ENCODE measurements at regions not wholly inside any gene's neighbourhood (a gene's known extent, or its start where the extent isn't known, plus 50 kb on each side); places are given as distances from the start of the nearest gene placed in this dataset.
"Not testable (repeated sequence)": the region's sequence is repeated elsewhere in the genome, so short reads cannot be mapped to it uniquely, and the experiment has no call there.

- Mint-ChIP-seq H3K27me3 (peaks cover 3 to 18% (median 12%) of the 10 kb centered on the region in 5 donors), H3K27ac (peak overlapping the region in 1 of 10 donors; percentile 62)
- POLR2A ChIA-PET, H3K4me1 Mint-ChIP-seq, H3K4me3 Mint-ChIP-seq, DNase-seq, H3K36me3 Mint-ChIP-seq, H3K9me3 Mint-ChIP-seq, ATAC-seq: not testable (repeated sequence)
Measured at GRCh38 chr2:242071377-242071776, 201.8 kb downstream of the RTP5 start.

- H3K4me3 Mint-ChIP-seq, H3K9me3 Mint-ChIP-seq, POLR2A ChIA-PET, H3K4me1 Mint-ChIP-seq, H3K36me3 Mint-ChIP-seq, ATAC-seq, DNase-seq, H3K27ac Mint-ChIP-seq: not testable (repeated sequence)
- peaks cover 3 to 23% (median 10%) of the 10 kb centered on the region in 5 donors for H3K27me3 Mint-ChIP-seq
Measured at GRCh38 chr2:242071936-242072335, 202.4 kb downstream of the RTP5 start.

GRCh38 chr2:242075168-242075567, 205.6 kb downstream of the RTP5 start:
- no peaks in the 10 kb centered on the region for H3K4me1 Mint-ChIP-seq
- H3K27ac Mint-ChIP-seq = no peak overlapping the region
- no peak overlapping the region for H3K4me3 Mint-ChIP-seq
- ATAC-seq = no peak
- no peaks in the 10 kb centered on the region for H3K36me3 Mint-ChIP-seq
- H3K27me3 Mint-ChIP-seq = peaks cover 8 to 26% (median 13%) of the 10 kb centered on the region in 5 donors
- POLR2A ChIA-PET = no interaction called here
- no peaks in the 10 kb centered on the region for H3K9me3 Mint-ChIP-seq
- no peak for DNase-seq

GRCh38 chr2:242075696-242076095, 206.2 kb downstream of the RTP5 start:
- Mint-ChIP-seq H3K27me3 (peaks cover 8 to 29% (median 13%) of the 10 kb centered on the region in 5 donors), H3K4me1 (no peaks in the 10 kb centered on the region), H3K36me3 (no peaks in the 10 kb centered on the region), H3K4me3 (no peak overlapping the region), H3K9me3 (no peaks in the 10 kb centered on the region), H3K27ac (no peak overlapping the region)
- no peak for DNase-seq
- POLR2A ChIA-PET = no interaction called here
- no peak for ATAC-seq

- DNase-seq, H3K9me3 Mint-ChIP-seq, H3K4me3 Mint-ChIP-seq, ATAC-seq, POLR2A ChIA-PET, H3K27ac Mint-ChIP-seq, H3K4me1 Mint-ChIP-seq, H3K36me3 Mint-ChIP-seq: not testable (repeated sequence)
- H3K27me3 Mint-ChIP-seq = peaks cover 9 to 34% (median 16%) of the 10 kb centered on the region in 5 donors
Measured at GRCh38 chr2:242076184-242076583, 206.7 kb downstream of the RTP5 start.

GRCh38 chr2:242078426-242078825, 208.9 kb downstream of the RTP5 start:
- H3K4me3 Mint-ChIP-seq, H3K9me3 Mint-ChIP-seq, DNase-seq, H3K4me1 Mint-ChIP-seq, H3K36me3 Mint-ChIP-seq, POLR2A ChIA-PET, ATAC-seq, H3K27ac Mint-ChIP-seq: not testable (repeated sequence)
- H3K27me3 Mint-ChIP-seq = peaks cover 15 to 40% (median 19%) of the 10 kb centered on the region in 5 donors

- H3K27ac Mint-ChIP-seq, H3K9me3 Mint-ChIP-seq, POLR2A ChIA-PET, H3K4me1 Mint-ChIP-seq, H3K4me3 Mint-ChIP-seq, ATAC-seq, DNase-seq, H3K36me3 Mint-ChIP-seq: not testable (repeated sequence)
- peaks cover 15 to 39% (median 19%) of the 10 kb centered on the region in 5 donors for H3K27me3 Mint-ChIP-seq
Measured at GRCh38 chr2:242079792-242080191, 210.3 kb downstream of the RTP5 start.

- H3K27me3 Mint-ChIP-seq = peaks cover 13 to 30% (median 16%) of the 10 kb centered on the region in 5 donors
- H3K9me3 Mint-ChIP-seq, DNase-seq, H3K27ac Mint-ChIP-seq, H3K36me3 Mint-ChIP-seq, H3K4me1 Mint-ChIP-seq, POLR2A ChIA-PET, H3K4me3 Mint-ChIP-seq, ATAC-seq: not testable (repeated sequence)
Measured at GRCh38 chr2:242080575-242081214, 211.2 kb downstream of the RTP5 start.

- H3K36me3 Mint-ChIP-seq = not testable (repeated sequence)
Measured at GRCh38 chr2:242084034-242084433, 214.5 kb downstream of the RTP5 start.

GRCh38 chr2:242085024-242085674, 215.6 kb downstream of the RTP5 start:
- not testable (repeated sequence) for H3K36me3 Mint-ChIP-seq, H3K4me3 Mint-ChIP-seq, H3K9me3 Mint-ChIP-seq, H3K27ac Mint-ChIP-seq, ATAC-seq
- peaks cover 20 to 36% (median 29%) of the 10 kb centered on the region in 4 donors for H3K4me1 Mint-ChIP-seq
- POLR2A ChIA-PET = interaction anchor here (0.6 kb wide), 1 partner anchor 135 kb away, joined by 3 read pairs; no protein-coding TSS in a partner anchor
- DNase-seq = peak in 1 of 10 donors; percentile 3
- peaks cover 8 to 18% (median 10%) of the 10 kb centered on the region in 5 donors for H3K27me3 Mint-ChIP-seq

More at GRCh38 chr2:242084034-242084433, 214.5 kb downstream of the RTP5 start:
- Mint-ChIP-seq H3K4me1 (peaks cover 17 to 30% (median 23%) of the 10 kb centered on the region in 4 donors), H3K27me3 (peaks cover 8 to 18% (median 10%) of the 10 kb centered on the region in 5 donors)
- POLR2A ChIA-PET, H3K27ac Mint-ChIP-seq, H3K4me3 Mint-ChIP-seq, H3K9me3 Mint-ChIP-seq, DNase-seq, ATAC-seq: not testable (repeated sequence)

- peaks cover 4 to 15% (median 8%) of the 10 kb centered on the region in 5 donors for H3K27me3 Mint-ChIP-seq
- POLR2A ChIA-PET = no interaction called here
- H3K9me3 Mint-ChIP-seq = peaks cover 0 to 4% (median 0%) of the 10 kb centered on the region in 9 donors
- H3K36me3 Mint-ChIP-seq = no peaks in the 10 kb centered on the region
- peak overlapping the region in 9 of 10 donors; percentile 8 to 72 (median 49) for H3K4me3 Mint-ChIP-seq
- ATAC-seq (no peak), DNase-seq (peak in 5 of 10 donors; percentile 11 to 28 (median 13))
- peak overlapping the region in 7 of 10 donors; percentile 0 to 81 (median 58) for H3K27ac Mint-ChIP-seq
- peaks cover 20 to 43% (median 31%) of the 10 kb centered on the region in 4 donors for H3K4me1 Mint-ChIP-seq
Measured at GRCh38 chr2:242085941-242086621, 216.6 kb downstream of the RTP5 start.

- Mint-ChIP-seq H3K4me3 (peak overlapping the region; percentile 77 to 99 (median 92)), H3K4me1 (peaks cover 26 to 54% (median 38%) of the 10 kb centered on the region in 4 donors), H3K27ac (peak overlapping the region in 9 of 10 donors; percentile 65 to 97 (median 93))
- DNase-seq = peak in 2 of 10 donors; percentile 44 to 65
- POLR2A ChIA-PET, H3K36me3 Mint-ChIP-seq, H3K27me3 Mint-ChIP-seq, H3K9me3 Mint-ChIP-seq: not testable (repeated sequence)
- peak; percentile 34 to 45 for ATAC-seq
Measured at GRCh38 chr2:242088044-242088443, 218.5 kb downstream of the RTP5 start.

All from naive thymus-derived CD8-positive, alpha-beta T cell (primary cell).